Fibroblast of villous mesenchyme (primary cell): ENCODE measurements at regions not wholly inside any gene's neighbourhood (a gene's known extent, or its start where the extent isn't known, plus 50 kb on each side); places are given as distances from the start of the nearest gene placed in this dataset.

Source experiments
- DNase-seq: peaks from one replicate; pipeline ENCODE4 v3.0.0-alpha.2; 2010; ENCODE audit warnings: low read depth
- H3K4me3 ChIP-seq: 2 replicates; pipeline ENCODE4 v1.5.1; 2011; ENCODE audit warnings: low read depth, mild to moderate bottlenecking, low read length
- TF ChIP-seq, protein P1 (sequence below): IDR thresholded peaks from 2 replicates; pipeline ENCODE4 v1.5.1; 2012; ENCODE audit warnings: low read depth, mild to moderate bottlenecking, low read length; ENCODE audit not compliant: insufficient read depth

DNA sequence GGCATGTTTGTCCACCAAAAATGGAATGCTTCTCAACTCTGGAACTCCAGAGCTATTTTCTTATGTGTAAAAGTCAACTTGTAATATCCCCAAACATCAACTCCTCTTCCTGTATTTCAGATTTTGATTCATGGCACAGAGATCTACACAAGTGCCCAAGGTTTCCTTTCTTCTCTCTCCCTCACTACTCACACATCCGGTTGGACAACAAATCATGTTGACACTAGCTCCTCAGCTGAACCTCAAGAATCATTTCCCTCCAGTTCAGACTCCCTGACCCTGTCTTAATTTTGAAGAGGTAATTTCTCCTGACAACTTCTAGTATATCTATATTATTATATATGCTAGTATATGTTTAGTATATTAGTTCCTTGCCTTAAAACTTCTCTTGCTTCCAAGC, 485.4 kb upstream of the CCDC196 start:
- TF ChIP-seq, protein P1, sequence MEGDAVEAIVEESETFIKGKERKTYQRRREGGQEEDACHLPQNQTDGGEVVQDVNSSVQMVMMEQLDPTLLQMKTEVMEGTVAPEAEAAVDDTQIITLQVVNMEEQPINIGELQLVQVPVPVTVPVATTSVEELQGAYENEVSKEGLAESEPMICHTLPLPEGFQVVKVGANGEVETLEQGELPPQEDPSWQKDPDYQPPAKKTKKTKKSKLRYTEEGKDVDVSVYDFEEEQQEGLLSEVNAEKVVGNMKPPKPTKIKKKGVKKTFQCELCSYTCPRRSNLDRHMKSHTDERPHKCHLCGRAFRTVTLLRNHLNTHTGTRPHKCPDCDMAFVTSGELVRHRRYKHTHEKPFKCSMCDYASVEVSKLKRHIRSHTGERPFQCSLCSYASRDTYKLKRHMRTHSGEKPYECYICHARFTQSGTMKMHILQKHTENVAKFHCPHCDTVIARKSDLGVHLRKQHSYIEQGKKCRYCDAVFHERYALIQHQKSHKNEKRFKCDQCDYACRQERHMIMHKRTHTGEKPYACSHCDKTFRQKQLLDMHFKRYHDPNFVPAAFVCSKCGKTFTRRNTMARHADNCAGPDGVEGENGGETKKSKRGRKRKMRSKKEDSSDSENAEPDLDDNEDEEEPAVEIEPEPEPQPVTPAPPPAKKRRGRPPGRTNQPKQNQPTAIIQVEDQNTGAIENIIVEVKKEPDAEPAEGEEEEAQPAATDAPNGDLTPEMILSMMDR = no peak
- no peak for DNase-seq
- H3K4me3 ChIP-seq = no peak overlapping the region

DNA sequence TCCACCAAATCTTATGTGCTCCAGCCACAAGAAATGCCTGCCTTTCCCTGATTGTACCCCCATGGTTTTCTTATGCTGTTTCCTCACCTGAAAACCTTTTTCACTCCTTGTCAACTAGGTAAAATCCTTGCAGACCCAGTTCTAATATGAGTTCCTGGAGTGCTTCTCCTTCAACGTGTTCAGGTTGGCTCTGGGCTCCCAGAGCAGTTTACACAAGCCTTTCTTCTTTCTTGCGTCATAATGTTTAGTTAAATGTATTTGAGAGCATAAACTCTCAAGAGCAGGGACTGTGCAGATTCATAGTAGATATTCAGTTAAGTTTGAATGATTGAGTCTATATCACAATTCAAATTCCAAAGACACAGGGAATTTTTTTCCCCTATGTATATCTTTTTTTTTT, 484.8 kb upstream of the CCDC196 start:
- TF ChIP-seq, protein P1 = no peak
- H3K4me3 ChIP-seq = no peak overlapping the region
- DNase-seq = no peak

DNA sequence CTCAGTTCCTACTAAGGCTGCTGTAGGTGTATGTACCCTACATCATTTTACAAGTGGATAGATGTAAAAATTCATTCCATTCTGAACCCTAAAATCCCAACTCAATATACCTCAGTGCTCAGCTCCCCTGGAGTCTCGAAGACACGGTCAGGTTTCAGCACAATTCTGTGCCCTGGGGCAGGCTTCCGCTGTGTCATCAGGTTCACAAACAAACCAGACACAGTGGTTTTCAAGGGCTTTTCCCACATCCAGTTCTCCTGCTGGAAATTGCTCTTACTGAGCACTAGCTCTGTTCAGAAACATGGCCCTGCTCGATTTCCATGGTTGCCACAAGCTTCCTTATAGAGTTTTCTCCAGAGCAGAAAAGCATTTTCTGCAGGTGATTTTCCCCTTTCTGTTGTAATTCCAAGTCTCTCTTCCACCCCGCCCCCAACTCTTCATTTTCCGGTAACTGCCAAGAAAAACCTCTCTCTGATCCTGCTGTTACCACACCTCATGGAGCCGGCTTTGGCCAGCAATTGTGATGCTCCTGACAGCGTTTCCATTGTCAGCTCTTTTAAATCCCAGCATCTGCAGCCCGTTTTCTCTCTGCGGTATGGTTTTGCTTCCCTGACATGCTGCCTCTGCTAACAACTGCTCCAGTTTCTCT, 483.0 kb upstream of the CCDC196 start:
- no peak for DNase-seq
- H3K4me3 ChIP-seq = no peak overlapping the region
- TF ChIP-seq, protein P1 = no peak

DNA sequence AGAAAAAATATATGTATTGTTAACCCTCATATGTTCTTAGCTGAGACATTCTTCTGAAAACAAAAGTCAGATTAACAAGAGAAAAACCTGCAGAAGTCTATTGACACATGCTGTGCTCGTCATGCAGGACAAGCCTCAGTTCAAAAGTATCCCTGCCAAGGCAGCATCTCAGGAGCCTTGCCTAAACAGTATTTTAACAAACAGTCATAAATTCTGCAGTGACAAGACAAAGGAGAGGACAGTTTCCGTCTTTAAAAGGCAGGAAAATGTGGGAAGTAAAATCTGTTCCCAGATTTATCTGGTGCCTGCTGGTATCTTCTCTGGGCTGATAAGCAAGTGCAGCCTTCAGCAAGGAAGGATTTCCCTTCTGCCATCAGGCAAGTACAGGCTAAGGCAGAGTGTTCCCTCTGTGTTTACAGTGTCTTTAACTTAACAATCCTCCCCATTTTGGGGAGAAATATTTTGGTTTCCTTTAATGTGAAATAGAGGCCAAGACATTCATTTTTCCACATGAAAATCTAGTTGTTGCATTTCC, 480.2 kb upstream of the CCDC196 start:
- no peak overlapping the region for H3K4me3 ChIP-seq
- TF ChIP-seq, protein P1 = no peak
- peak; percentile 12 for DNase-seq

DNA sequence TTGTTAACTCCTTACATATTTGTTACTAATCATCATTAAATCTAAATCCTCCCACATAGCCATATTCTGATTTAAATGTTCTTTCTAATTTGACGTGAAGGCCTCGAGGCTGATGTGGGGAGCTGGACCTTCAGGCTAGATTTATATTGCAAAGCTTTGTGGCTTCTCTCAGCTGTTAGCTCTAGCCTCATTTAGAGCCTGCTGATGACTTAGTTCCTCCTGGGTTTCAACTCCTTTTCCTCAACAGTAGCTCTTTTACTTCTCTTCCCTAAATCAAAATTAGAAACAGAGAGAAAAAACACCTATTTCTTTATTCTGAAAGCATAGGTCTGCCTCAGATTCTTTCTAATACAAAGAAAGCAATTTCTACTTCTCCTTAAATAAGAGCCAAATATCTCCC, 477.5 kb upstream of the CCDC196 start:
- no peak overlapping the region for H3K4me3 ChIP-seq
- TF ChIP-seq, protein P1 = no peak
- DNase-seq = peak; percentile 62

DNA sequence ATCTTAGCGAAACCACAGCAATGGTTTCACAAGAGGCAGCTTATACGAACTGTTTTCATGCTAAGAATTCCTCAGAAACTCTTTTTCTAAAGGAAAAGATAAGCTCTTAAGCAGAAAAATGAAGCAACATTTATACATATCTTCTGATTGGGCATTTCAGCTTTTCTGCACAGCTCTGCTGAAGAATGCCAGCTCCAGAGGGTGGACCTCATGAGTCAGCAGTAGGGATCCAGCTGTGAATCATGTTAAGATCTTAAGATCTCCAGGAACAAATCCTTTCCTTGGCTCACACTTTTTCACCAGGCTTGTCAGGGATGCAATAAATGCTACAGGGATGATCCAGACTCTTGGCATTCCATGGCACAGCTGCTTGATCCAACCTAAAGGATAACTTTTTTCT, 477.1 kb upstream of the CCDC196 start:
- DNase-seq = peak; percentile 96
- TF ChIP-seq, protein P1 = no peak
- no peak overlapping the region for H3K4me3 ChIP-seq

DNA sequence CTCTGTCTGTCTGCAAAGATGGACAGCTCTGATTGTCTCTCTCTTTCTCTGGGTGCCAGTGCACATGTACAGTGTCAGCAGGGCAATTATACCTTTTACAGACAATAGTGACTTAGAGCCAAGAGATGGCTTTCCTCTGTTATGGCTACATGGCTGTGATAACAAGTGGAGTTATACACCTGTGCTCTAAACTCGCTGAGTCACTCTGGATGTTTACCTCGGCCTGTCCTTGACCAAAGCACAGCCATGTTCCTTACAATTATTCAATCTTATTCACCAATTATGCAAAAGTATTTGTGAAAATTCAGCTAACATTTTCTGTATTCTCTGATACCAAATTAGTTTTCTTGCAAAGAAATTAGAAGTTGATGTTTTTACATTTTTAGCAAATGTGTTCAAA, 475.5 kb upstream of the CCDC196 start:
- H3K4me3 ChIP-seq = no peak overlapping the region
- TF ChIP-seq, protein P1 = no peak
- no peak for DNase-seq
